GM12864 (cell line): ENCODE measurements at regions not wholly inside any gene's neighbourhood (a gene's known extent, or its start where the extent isn't known, plus 50 kb on each side); places are given as distances from the start of the nearest gene placed in this dataset.

Experiments used
- DNase-seq: peaks from one replicate; pipeline ENCODE4 v3.0.0-alpha.2; 2011; ENCODE audit warnings: low read depth
- H3K4me3 ChIP-seq: 2 replicates; pipeline ENCODE4 v1.5.1; 2011; ENCODE audit warnings: mild to moderate bottlenecking, low read depth, low read length, control low read depth
- CTCF ChIP-seq: IDR thresholded peaks from 2 replicates; pipeline ENCODE4 v1.5.1; 2011; ENCODE audit warnings: low read depth, mild to moderate bottlenecking, moderate library complexity, low read length, control low read depth, inconsistent platforms; ENCODE audit errors: missing control alignments

- TF ChIP-seq CTCF, result no peak
- DNase-seq, result no peak
- H3K4me3 ChIP-seq, result no peak overlapping the region
These were observed 1242.7 kb upstream of the MIR17HG start for GRCh38 chr13:90104764-90105163.

- TF ChIP-seq CTCF, result no peak
- DNase-seq, result no peak
These were observed 1242.2 kb upstream of the MIR17HG start for GRCh38 chr13:90105276-90105675.

GRCh38 chr13:90105849-90106496 is 1241.5 kb upstream of the MIR17HG start:
- TF ChIP-seq CTCF, result no peak
- H3K4me3 ChIP-seq, result no peak overlapping the region
- no peak for DNase-seq

More at GRCh38 chr13:90105276-90105675, 1242.2 kb upstream of the MIR17HG start:
- H3K4me3 ChIP-seq, result no peak overlapping the region

- no peak for DNase-seq
- no peak overlapping the region for H3K4me3 ChIP-seq
- TF ChIP-seq CTCF, result no peak
These were observed 1239.8 kb upstream of the MIR17HG start for GRCh38 chr13:90107661-90108060.

GRCh38 chr13:90108547-90108946 is 1238.9 kb upstream of the MIR17HG start:
- no peak for TF ChIP-seq CTCF
- no peak overlapping the region for H3K4me3 ChIP-seq
- DNase-seq, result no peak

- no peak overlapping the region for H3K4me3 ChIP-seq
- DNase-seq, result no peak
- no peak for TF ChIP-seq CTCF
These were observed 1231.4 kb upstream of the MIR17HG start for GRCh38 chr13:90116121-90116520.

GRCh38 chr13:90118467-90119071 is 1228.9 kb upstream of the MIR17HG start:
- no peak overlapping the region for H3K4me3 ChIP-seq
- no peak for TF ChIP-seq CTCF
- DNase-seq, result no peak
